ENCODE measurements at regions not wholly inside any gene's neighbourhood (a gene's known extent, or its start where the extent isn't known, plus 50 kb on each side); places are given as distances from the start of the nearest gene placed in this dataset.
"Not testable (repeated sequence)": the region's sequence is repeated elsewhere in the genome, so short reads cannot be mapped to it uniquely, and the experiment has no call there.

DNA sequence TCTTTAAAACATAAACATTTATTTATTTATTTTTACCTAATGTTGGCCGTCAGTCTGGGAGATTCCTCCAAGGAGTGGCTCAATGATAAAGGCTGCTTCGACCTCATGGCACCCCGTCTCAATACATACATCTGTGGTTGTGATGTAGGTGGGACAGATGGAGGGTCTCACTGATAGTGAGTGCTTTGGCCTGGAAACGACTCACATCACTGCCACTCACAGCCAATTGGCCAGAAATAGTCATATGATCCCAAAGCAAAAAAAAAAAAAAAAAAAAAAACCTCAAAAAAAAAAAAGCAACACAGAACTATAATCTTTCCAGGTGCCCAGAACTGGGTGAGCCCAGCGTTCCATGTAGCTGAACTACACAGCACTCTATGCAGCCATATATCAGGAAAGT is 125.4 kb downstream of the PSAT1 start:
- 85 to 91% methylated on average over 5 of the region's 5 CpGs for WGBS, 2 donors
- no peaks in the 10 kb centered on the region for H3K9me3 ChIP-seq
- DNase-seq: no peak
- TF ChIP-seq CTCF (IDR thresholded peaks at IDR 0.05): no peak
- H3K4me3 ChIP-seq: no peak overlapping the region
- H3K36me3 ChIP-seq: no peaks in the 10 kb centered on the region
- no peaks in the 10 kb centered on the region for H3K27me3 ChIP-seq
- FAIRE-seq: no peak
- no peak overlapping the region for H3K27ac ChIP-seq
- no peak for ATAC-seq
- intact Hi-C loops (cut with DNase I): no loop called here
- no peaks in the 10 kb centered on the region for H3K4me1 ChIP-seq

- 92 to 93% methylated on average over 3 of the region's 3 CpGs for WGBS, 2 donors
Measured at GRCh38 chr9:78424299-78424698, 127.4 kb downstream of the PSAT1 start.

GRCh38 chr9:78428640-78429039 is 131.7 kb downstream of the PSAT1 start:
- no peak for ATAC-seq
- FAIRE-seq: no peak

More at GRCh38 chr9:78424299-78424698, 127.4 kb downstream of the PSAT1 start:
- H3K27ac ChIP-seq: no peak overlapping the region
- no peak overlapping the region for H3K4me3 ChIP-seq
- no peaks in the 10 kb centered on the region for H3K4me1 ChIP-seq
- intact Hi-C loops (cut with DNase I): no loop called here
- no peak for TF ChIP-seq CTCF (IDR thresholded peaks at IDR 0.05)
- ATAC-seq: no peak
- H3K36me3 ChIP-seq: no peaks in the 10 kb centered on the region
- H3K27me3 ChIP-seq: no peaks in the 10 kb centered on the region
- FAIRE-seq: no peak
- no peaks in the 10 kb centered on the region for H3K9me3 ChIP-seq
- no peak for DNase-seq

DNA sequence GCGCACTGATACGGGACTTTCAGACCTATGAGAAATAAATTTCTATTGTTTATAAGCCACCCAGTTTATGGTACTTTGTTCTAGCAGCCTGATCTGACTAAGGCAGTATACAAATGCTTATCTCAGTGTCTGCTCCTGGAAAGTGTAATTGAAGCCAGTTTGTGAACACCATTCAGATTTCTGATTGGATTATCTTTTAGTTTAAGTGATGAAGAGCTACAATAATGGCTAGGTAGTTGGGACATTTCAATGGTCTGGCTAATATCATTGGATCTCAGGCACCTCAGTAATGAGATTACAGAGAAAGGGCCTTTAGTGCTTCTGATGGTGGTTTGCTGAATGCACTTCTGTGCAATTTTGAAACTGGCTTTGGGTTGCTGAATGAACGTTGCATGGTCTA is 133.5 kb downstream of the PSAT1 start:
- intact Hi-C loops (cut with DNase I): no loop called here
- no peak overlapping the region for H3K27ac ChIP-seq
- no peaks in the 10 kb centered on the region for H3K4me1 ChIP-seq
- no peak overlapping the region for H3K4me3 ChIP-seq
- no peak for DNase-seq
- no peak for FAIRE-seq
- ATAC-seq: no peak
- no peaks in the 10 kb centered on the region for H3K36me3 ChIP-seq
- no peaks in the 10 kb centered on the region for H3K9me3 ChIP-seq
- WGBS, 2 donors: 77 to 80% methylated on average over 3 of the region's 3 CpGs
- H3K27me3 ChIP-seq: no peaks in the 10 kb centered on the region
- no peak for TF ChIP-seq CTCF (IDR thresholded peaks at IDR 0.05)

More at GRCh38 chr9:78428640-78429039, 131.7 kb downstream of the PSAT1 start:
- Histone ChIP-seq H3K9me3 (no peaks in the 10 kb centered on the region), H3K27ac (no peak overlapping the region), H3K27me3 (no peaks in the 10 kb centered on the region), H3K4me3 (no peak overlapping the region), H3K36me3 (no peaks in the 10 kb centered on the region), H3K4me1 (no peaks in the 10 kb centered on the region)
- TF ChIP-seq CTCF (IDR thresholded peaks at IDR 0.05): no peak
- no peak for DNase-seq
- intact Hi-C loops (cut with DNase I): no loop called here
- WGBS, 2 donors: 47 to 54% methylated on average over 2 of the region's 2 CpGs

DNA sequence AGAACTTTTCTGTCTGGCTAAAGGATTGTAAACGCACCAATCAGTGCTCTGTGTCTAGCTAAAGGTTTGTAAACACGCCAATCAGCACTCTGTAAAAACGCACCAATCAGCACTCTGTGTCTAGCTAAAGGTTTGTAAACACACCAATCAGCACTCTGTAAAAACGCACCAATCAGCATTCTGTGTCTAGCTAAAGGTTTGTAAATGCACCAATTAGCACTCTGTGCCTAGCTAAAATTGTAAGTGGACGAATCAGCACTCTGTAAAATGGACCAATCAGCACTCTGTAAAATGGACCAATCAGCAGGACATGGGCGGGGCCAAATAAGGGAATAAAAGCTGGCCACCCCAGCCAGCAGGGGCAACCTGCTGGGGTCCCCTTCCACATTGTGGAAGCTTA is 134.1 kb downstream of the PSAT1 start:
- FAIRE-seq; intact Hi-C loops (cut with DNase I); ATAC-seq: not testable (repeated sequence)

DNA sequence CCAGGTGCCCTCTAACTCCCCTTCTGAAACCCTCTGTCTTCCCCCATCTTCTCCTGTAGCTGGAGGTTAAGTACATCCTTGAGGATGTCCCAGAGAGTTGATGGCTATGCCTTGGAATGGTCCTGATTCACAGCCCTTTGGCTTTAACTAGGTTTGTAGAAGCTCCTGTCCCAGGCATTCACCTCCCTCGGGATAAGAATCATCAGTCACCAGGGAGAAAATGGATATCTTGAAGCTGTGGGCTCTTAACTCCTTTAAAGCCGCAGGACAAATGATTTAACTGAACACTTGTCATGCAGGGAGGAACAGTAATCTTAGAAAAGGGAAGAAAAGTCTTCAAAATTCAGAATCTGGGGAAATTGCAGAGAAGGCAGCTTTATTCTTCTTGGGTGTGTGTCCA is 139.9 kb downstream of the PSAT1 start:
- ATAC-seq (no peak), DNase-seq (no peak), FAIRE-seq (no peak)
- Histone ChIP-seq H3K4me3 (no peak overlapping the region), H3K36me3 (no peaks in the 10 kb centered on the region), H3K27me3 (no peaks in the 10 kb centered on the region), H3K9me3 (no peaks in the 10 kb centered on the region), H3K4me1 (no peaks in the 10 kb centered on the region), H3K27ac (no peak overlapping the region)
- WGBS, 2 donors: 57 to 62% methylated on average over 2 of the region's 2 CpGs
- no peak for TF ChIP-seq CTCF (IDR thresholded peaks at IDR 0.05)
- intact Hi-C loops (cut with DNase I): no loop called here

More for the DNA sequence above, 134.1 kb downstream of the PSAT1 start:
- not testable (repeated sequence) for H3K36me3 ChIP-seq, H3K9me3 ChIP-seq, H3K4me3 ChIP-seq, DNase-seq, H3K4me1 ChIP-seq, H3K27me3 ChIP-seq, H3K27ac ChIP-seq
- WGBS, 2 donors: 76 to 79% methylated on average over 6 of the region's 6 CpGs

Measured in pancreas (tissue), 10 donors.